H1 (cell line): ENCODE measurements at regions not wholly inside any gene's neighbourhood (a gene's known extent, or its start where the extent isn't known, plus 50 kb on each side); places are given as distances from the start of the nearest gene placed in this dataset.

Experiments
- CTCF ChIA-PET: fragments of 300-600 bp; sonication (Branson Sonifier 250); formaldehyde crosslinking; loops from one replicate; lab custom pipeline; 2021; ENCODE audit not compliant: partially characterized antibody; lab: Charles Lee
- POLR2A ChIA-PET: fragments of 300-600 bp; sonication (Branson Sonifier 250); formaldehyde crosslinking; loops from one replicate; lab custom pipeline; 2021; ENCODE audit warnings: inconsistent platforms; ENCODE audit not compliant: partially characterized antibody; lab: Charles Lee
- DNase-seq, 2 experiments: peaks; one replicate each; pipeline versions ENCODE4 v3.0.0 to v3.0.0-alpha.2; 2010 to 2022; ENCODE audit warnings: low spot score in 2 of 2, low read depth in 1 of 2, mixed read lengths in 1 of 2
- FAIRE-seq: peaks from 2 replicates; lab custom pipeline; 2011; peaks lifted over from hg19 to GRCh38; lab: Jason Lieb, UNC
- H2AFZ ChIP-seq: 2 replicates; pipeline ENCODE4 v1.8.1; 2012; ENCODE audit warnings: low read length, inconsistent platforms
- H2AK5ac ChIP-seq: 2 replicates; pipeline ENCODE4 v1.6.1; 2013; ENCODE audit warnings: low read depth, low read length
- H2BK120ac ChIP-seq: replicated peaks from 2 replicates; pipeline ENCODE3; 2013; ENCODE audit warnings: low read depth, low read length, inconsistent platforms
- H2BK12ac ChIP-seq: 2 replicates; pipeline ENCODE4 v1.6.1; 2013; ENCODE audit warnings: low read depth, low read length
- H2BK15ac ChIP-seq: 2 replicates; pipeline ENCODE4 v1.6.1; 2013; ENCODE audit warnings: low read length
- H2BK20ac ChIP-seq: 2 replicates; pipeline ENCODE4 v1.6.1; 2013; ENCODE audit warnings: low read length
- H2BK5ac ChIP-seq: 2 replicates; pipeline ENCODE4 v1.6.1; 2013; ENCODE audit warnings: low read depth, low read length
- H3K14ac ChIP-seq: 2 replicates; pipeline ENCODE4 v1.6.1; 2013; ENCODE audit warnings: inconsistent platforms; ENCODE audit not compliant: insufficient read length
- H3K18ac ChIP-seq: 2 replicates; pipeline ENCODE4 v1.6.1; 2013; ENCODE audit warnings: low read length; ENCODE audit errors: extremely low read depth
- H3K23ac ChIP-seq: 2 replicates; pipeline ENCODE4 v1.6.1; 2013; ENCODE audit warnings: inconsistent platforms; ENCODE audit not compliant: insufficient read length
- H3K23me2 ChIP-seq: 2 replicates; pipeline ENCODE4 v1.6.1; 2013; ENCODE audit warnings: low read depth, low read length
- H3K27ac ChIP-seq: 2 replicates; pipeline ENCODE4 v1.6.1; 2011; ENCODE audit warnings: low read depth, low read length, inconsistent platforms
- H3K27me3 ChIP-seq, 4 experiments: replicated peaks in 1 of 4; 1 replicate in 1 of 4; 2 replicates in 3 of 4; pipeline versions ENCODE4 v1.6.1 to v1.8.1; 2011 to 2013; ENCODE audit warnings: low read length in 3 of 4, mild to moderate bottlenecking in 3 of 4, inconsistent platforms in 2 of 4, mixed read lengths in 2 of 4, moderate library complexity in 1 of 4; ENCODE audit not compliant: control insufficient read depth in 3 of 4, insufficient read depth in 3 of 4; ENCODE audit errors: extremely low read depth in 1 of 4
- H3K36me3 ChIP-seq, 4 experiments: 2 replicates each; pipeline versions ENCODE4 v1.6.1 to v1.8.1; 2011 to 2013; ENCODE audit warnings: mild to moderate bottlenecking in 4 of 4, low read length in 3 of 4, moderate library complexity in 2 of 4, control low read depth in 1 of 4, inconsistent platforms in 1 of 4; ENCODE audit not compliant: insufficient read depth in 4 of 4, control insufficient read depth in 2 of 4
- H3K4ac ChIP-seq: replicated peaks from 2 replicates; pipeline ENCODE3; 2013; ENCODE audit warnings: low read length, low read depth, mixed read lengths, inconsistent platforms; ENCODE audit not compliant: insufficient read length
- H3K4me1 ChIP-seq, 4 experiments: replicated peaks in 1 of 4; 1 replicate in 1 of 4; 2 replicates in 3 of 4; pipeline versions ENCODE4 v1.6.1 to v1.8.1; 2011 to 2013; ENCODE audit warnings: low read length in 3 of 4, inconsistent platforms in 2 of 4, mixed read lengths in 1 of 4; ENCODE audit not compliant: insufficient read depth in 4 of 4, control insufficient read depth in 3 of 4
- H3K4me2 ChIP-seq, 2 experiments: 2 replicates each; pipeline versions ENCODE4 v1.6.1 to v1.8.1; 2011 to 2013; ENCODE audit warnings: low read depth in 2 of 2, low read length in 2 of 2, control low read depth in 1 of 2, inconsistent platforms in 1 of 2, mild to moderate bottlenecking in 1 of 2; ENCODE audit not compliant: insufficient read depth in 1 of 2
- H3K4me3 ChIP-seq, 4 experiments: fragments of 200-600, 300-600 bp in 1 of 4; sonication (generic), shearing (Covaris generic), sonication (Bioruptor Twin) in 1 of 4; 2 replicates each; pipeline versions ENCODE4 v1.5.1 to v1.8.1; 2011 to 2016; ENCODE audit warnings: low read length in 4 of 4, low read depth in 3 of 4, control low read depth in 2 of 4, inconsistent platforms in 2 of 4, mild to moderate bottlenecking in 2 of 4, mixed read lengths in 1 of 4, moderate library complexity in 1 of 4; ENCODE audit not compliant: insufficient read depth in 2 of 4; ENCODE audit errors: extremely low read depth in 1 of 4
- H3K56ac ChIP-seq: replicated peaks from 2 replicates; pipeline ENCODE3; 2013; ENCODE audit warnings: low read depth, mild to moderate bottlenecking, mixed read lengths, low read length, inconsistent platforms; ENCODE audit not compliant: insufficient read length
- H3K79me1 ChIP-seq: 2 replicates; pipeline ENCODE4 v1.6.1; 2013; ENCODE audit warnings: low read depth, low read length, control low read depth
- H3K79me2 ChIP-seq, 2 experiments: 2 replicates each; pipeline versions ENCODE4 v1.6.1 to v1.8.1; 2012 to 2013; ENCODE audit warnings: low read length in 2 of 2, mild to moderate bottlenecking in 2 of 2, inconsistent platforms in 1 of 2; ENCODE audit not compliant: insufficient read depth in 2 of 2, control insufficient read depth in 1 of 2
- H3K9ac ChIP-seq, 4 experiments: replicated peaks in 1 of 4; 1 replicate in 1 of 4; 2 replicates in 3 of 4; pipeline versions ENCODE4 v1.6.1 to v1.8.1; 2011 to 2013; ENCODE audit warnings: low read depth in 3 of 4, low read length in 3 of 4, control low read depth in 2 of 4, mild to moderate bottlenecking in 2 of 4, moderate library complexity in 2 of 4, inconsistent platforms in 1 of 4; ENCODE audit errors: extremely low read depth in 1 of 4
- H3K9me3 ChIP-seq, 2 experiments: 2 replicates each; pipeline versions ENCODE4 v1.6.1 to v1.8.1; 2012 to 2013; ENCODE audit warnings: mild to moderate bottlenecking in 2 of 2, moderate library complexity in 2 of 2, control low read depth in 1 of 2, inconsistent platforms in 1 of 2, low read depth in 1 of 2, low read length in 1 of 2, mixed read lengths in 1 of 2; ENCODE audit not compliant: insufficient read depth in 2 of 2
- H4K20me1 ChIP-seq, 2 experiments: replicated peaks in 1 of 2; 2 replicates each; pipeline versions ENCODE3 to v1.8.1; 2011 to 2013; ENCODE audit warnings: inconsistent platforms in 2 of 2, low read length in 2 of 2, mild to moderate bottlenecking in 1 of 2; ENCODE audit not compliant: insufficient read depth in 2 of 2, control insufficient read depth in 1 of 2
- H4K5ac ChIP-seq: 2 replicates; pipeline ENCODE4 v1.6.1; 2013; ENCODE audit warnings: low read length, low read depth, mixed read lengths, inconsistent platforms; ENCODE audit not compliant: insufficient read length
- H4K8ac ChIP-seq: 2 replicates; pipeline ENCODE4 v1.8.0; 2013; ENCODE audit warnings: mild to moderate bottlenecking, moderate library complexity, low read length, inconsistent platforms; ENCODE audit not compliant: insufficient read depth; ENCODE audit errors: extremely low read depth
- H4K91ac ChIP-seq: replicated peaks from 2 replicates; pipeline ENCODE3; 2013; ENCODE audit warnings: low read length, mixed read lengths, inconsistent platforms; ENCODE audit not compliant: insufficient read length
- CTBP2 ChIP-seq: IDR thresholded peaks from 2 replicates; pipeline ENCODE4 v1.7.0; 2011; ENCODE audit warnings: borderline replicate concordance, mild to moderate bottlenecking, moderate library complexity, mixed read lengths, low read length; ENCODE audit not compliant: insufficient read depth, insufficient read length
- NRF1 ChIP-seq: IDR thresholded peaks from 2 replicates; pipeline ENCODE4 v1.6.1; 2011; ENCODE audit warnings: mild to moderate bottlenecking, low read depth, low read length, improper control_type of control experiment
- RBBP5 ChIP-seq: IDR thresholded peaks from 2 replicates; pipeline ENCODE4 v1.7.1; 2012; ENCODE audit warnings: low read depth, mild to moderate bottlenecking, inconsistent platforms, low read length, moderate library complexity, borderline replicate concordance
- RNF2 ChIP-seq: fragments of 200-900, 300-1000 bp; sonication (generic); IDR thresholded peaks from 2 replicates; pipeline ENCODE4 v1.7.1; 2016; ENCODE audit warnings: borderline replicate concordance, low read depth, mild to moderate bottlenecking, antibody characterized with exemption, low read length; ENCODE audit not compliant: poor library complexity, severe bottlenecking; ENCODE audit errors: missing control alignments
- SIN3A ChIP-seq, 2 experiments: IDR thresholded peaks in 1 of 2; conservative IDR thresholded peaks in 1 of 2; 2 replicates each; pipeline ENCODE4 v1.6.1; 2011 to 2012; ENCODE audit warnings: low read length in 2 of 2, improper control_type of control experiment in 1 of 2, low read depth in 1 of 2, mild to moderate bottlenecking in 1 of 2
- SIX5 ChIP-seq: IDR thresholded peaks from 2 replicates; pipeline ENCODE4 v1.6.1; 2011; ENCODE audit warnings: mild to moderate bottlenecking, low read depth, low read length
- SUZ12 ChIP-seq: fragments of 200-600 bp; sonication (generic); IDR thresholded peaks from 2 replicates; pipeline ENCODE4 v1.6.1; 2012; ENCODE audit warnings: mild to moderate bottlenecking, inconsistent platforms, low read length, moderate library complexity, mixed read lengths
- WGBS, 2 experiments: shearing (Covaris generic) in 1 of 2; methylation state at CpG; one replicate each; pipeline versions ENCODE4 v1.1.6 to v1.1.7; 2013 to 2015; ENCODE audit warnings: low lambda C conversion rate in 2 of 2, mixed read lengths in 2 of 2, inconsistent platforms in 1 of 2, low coverage in 1 of 2, missing lambda C conversion rate in 1 of 2; ENCODE audit not compliant: insufficient replicate concordance in 2 of 2, insufficient coverage in 1 of 2, insufficient read length in 1 of 2; ENCODE audit errors: extremely low coverage in 1 of 2, missing lambda C conversion rate in 1 of 2; 5-methylcytosine and 5-hydroxymethylcytosine counted together

GRCh38 chr10:89114846-89115625 lies 92.1 kb downstream of the CH25H start:
- no peaks in the 10 kb centered on the region for H3K27me3 ChIP-seq
- no peak overlapping the region for H2AFZ ChIP-seq
- no peak overlapping the region for H3K4me3 ChIP-seq
- ChIA-PET CTCF (no interaction called here), POLR2A (no interaction called here)
- no peak overlapping the region for H3K14ac ChIP-seq
- no peak overlapping the region for H2BK120ac ChIP-seq
- H4K91ac ChIP-seq = no peak overlapping the region
- no peak overlapping the region for H2BK15ac ChIP-seq
- H3K4me2 ChIP-seq = no peak overlapping the region
- no peaks in the 10 kb centered on the region for H3K23me2 ChIP-seq
- no peak overlapping the region for H3K56ac ChIP-seq
- FAIRE-seq = no peak
- WGBS, 2 experiments = 92% methylated on average over 1 of the region's 1 CpG; no CpG with 5 or more reads in 1 of the 2 experiments
- H3K36me3 ChIP-seq = no peaks in the 10 kb centered on the region
- H2AK5ac ChIP-seq = no peak overlapping the region
- H2BK12ac ChIP-seq = no peak overlapping the region
- H3K79me2 ChIP-seq = no peaks in the 10 kb centered on the region
- no peak overlapping the region for H2BK20ac ChIP-seq
- no peak overlapping the region for H3K9ac ChIP-seq
- no peak overlapping the region for H3K18ac ChIP-seq
- no peaks in the 10 kb centered on the region for H3K9me3 ChIP-seq
- DNase-seq = no peak
- H2BK5ac ChIP-seq = no peak overlapping the region
- H3K23ac ChIP-seq = no peak overlapping the region
- no peak overlapping the region for H4K8ac ChIP-seq
- no peaks in the 10 kb centered on the region for H4K20me1 ChIP-seq
- H3K27ac ChIP-seq = no peak overlapping the region
- no peak for TF ChIP-seq RNF2
- TF ChIP-seq SIX5 = no peak
- no peak for TF ChIP-seq NRF1
- TF ChIP-seq SIN3A (conservative IDR thresholded peaks at IDR 0.05 in 1 of 2, IDR thresholded peaks at IDR 0.05 in 1 of 2; ENCODE audit: low read depth in 1 of 2, low read length in 2 of 2) = no peak
- TF ChIP-seq RBBP5 = no peak
- no peak for TF ChIP-seq SUZ12
- no peak for TF ChIP-seq CTBP2
- H3K4ac ChIP-seq = no peak overlapping the region
- H3K79me1 ChIP-seq = no peaks in the 10 kb centered on the region
- H3K4me1 ChIP-seq = no peaks in the 10 kb centered on the region
- no peak overlapping the region for H4K5ac ChIP-seq
